HG03457 (cell line): ENCODE measurements at regions not wholly inside any gene's neighbourhood (a gene's known extent, or its start where the extent isn't known, plus 50 kb on each side); places are given as distances from the start of the nearest gene placed in this dataset.

Source experiments
- ATAC-seq: cut with Tn5 transposase; IDR thresholded peaks from one replicate; pipeline ENCODE4 v1.9.1; 2021; ENCODE audit warnings: moderate number of reproducible peaks; ENCODE audit not compliant: unreplicated experiment

DNA sequence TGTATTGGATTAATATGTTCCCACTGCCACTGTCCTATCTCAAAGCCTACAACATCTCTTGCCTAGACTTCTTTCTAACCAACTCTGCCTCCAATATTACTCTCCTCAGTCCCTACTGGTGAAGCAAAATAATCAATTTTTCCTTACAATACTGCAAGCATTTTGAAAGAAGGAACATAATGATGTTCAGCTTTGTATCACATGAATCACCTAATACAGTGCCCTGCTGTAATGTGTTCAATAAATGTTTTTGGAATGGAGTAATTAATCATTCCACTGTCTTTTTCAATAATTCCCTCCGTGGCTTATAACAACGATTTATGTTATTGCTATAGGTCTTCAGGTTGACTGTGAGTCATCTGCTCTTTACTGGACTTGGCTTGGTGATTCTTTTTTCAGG lies 356.4 kb downstream of the TDRD15 start:
- no peak for ATAC-seq

GRCh38 chr2:21484643-21485042 lies 360.9 kb downstream of the TDRD15 start:
- ATAC-seq = no peak

DNA sequence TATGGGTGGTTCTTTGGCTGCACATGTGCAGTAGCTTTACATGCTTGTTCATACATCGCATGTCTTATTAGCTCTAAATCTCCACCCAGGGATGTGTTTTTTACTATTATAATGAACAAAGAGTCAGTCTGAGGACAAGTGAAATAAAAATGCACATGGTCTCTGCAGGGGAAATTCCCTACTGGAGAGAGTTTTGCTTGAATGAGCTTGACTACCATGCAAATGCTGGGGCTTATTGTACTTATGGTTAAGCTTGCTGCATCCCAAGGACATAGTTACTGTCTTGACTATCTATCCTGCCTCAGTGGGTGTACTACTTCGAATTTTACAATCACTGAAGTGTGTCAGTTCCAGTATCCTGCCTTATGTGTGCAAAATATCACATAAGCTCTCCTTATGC lies 362.7 kb downstream of the TDRD15 start:
- no peak for ATAC-seq

DNA sequence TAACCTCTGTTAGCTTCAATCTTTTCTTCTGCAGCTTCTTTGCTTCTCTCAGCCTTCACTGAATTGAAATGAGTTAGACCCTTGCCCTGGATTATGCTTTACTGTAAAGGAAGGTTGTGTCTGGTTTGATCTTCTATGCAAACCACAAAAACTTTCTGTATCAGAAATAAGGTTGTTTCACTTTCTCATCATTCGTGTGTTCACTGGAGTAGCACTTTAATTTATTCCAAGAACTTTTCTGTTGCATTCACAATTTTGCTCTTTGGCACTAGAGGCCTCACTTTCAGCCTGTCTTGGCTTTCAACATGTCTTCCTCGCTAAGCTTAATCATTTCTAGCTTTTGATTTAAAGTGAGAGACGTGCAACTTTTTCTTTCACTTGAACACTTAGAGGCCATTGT lies 365.3 kb downstream of the TDRD15 start:
- no peak for ATAC-seq

- no peak for ATAC-seq
Measured at GRCh38 chr2:21498016-21498415, 374.2 kb downstream of the TDRD15 start.

DNA sequence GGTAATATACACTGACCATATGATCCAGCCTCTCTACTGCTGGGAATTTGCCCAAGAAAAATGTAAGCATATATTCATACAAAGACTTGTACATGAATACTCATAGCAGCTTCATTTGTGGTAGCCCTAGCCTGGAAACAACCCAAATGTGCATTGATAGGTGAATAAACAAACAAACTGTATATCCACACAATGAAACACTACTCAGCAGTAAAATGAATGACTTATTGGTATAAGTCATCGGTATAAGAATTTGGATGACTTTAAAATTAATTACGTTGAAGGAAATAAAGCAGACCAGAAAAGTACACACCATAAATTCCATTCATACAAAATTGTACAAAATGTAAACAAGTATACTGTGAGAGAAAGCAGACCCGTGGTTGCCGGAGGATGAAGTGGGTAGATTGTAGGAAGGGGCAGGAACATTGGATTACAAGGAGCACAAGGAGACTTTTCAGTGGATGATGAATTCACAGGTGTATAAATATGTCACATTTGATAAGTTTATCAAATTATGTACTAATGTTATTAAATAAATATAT lies 376.7 kb downstream of the TDRD15 start:
- ATAC-seq = no peak

- no peak for ATAC-seq
Measured at GRCh38 chr2:21501376-21502027, 377.7 kb downstream of the TDRD15 start.

DNA sequence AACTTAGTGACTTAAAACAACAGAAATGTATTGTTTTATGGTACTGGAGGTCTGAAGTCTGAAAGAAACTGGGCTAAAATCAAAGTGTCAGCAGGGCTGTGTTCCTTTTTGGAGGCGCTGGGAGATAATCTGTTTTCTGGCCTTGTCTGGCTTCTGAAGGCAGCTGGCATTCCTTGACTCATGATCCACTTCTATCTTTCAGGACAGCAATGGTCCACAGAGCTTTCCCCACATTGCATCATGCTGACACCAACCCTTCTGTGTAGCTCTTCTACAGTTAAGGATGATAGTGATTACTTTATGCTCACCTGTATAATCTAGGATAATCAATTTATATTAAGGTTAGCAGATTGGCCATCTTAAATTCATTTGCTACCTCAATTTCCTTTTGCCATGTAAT lies 392.1 kb downstream of the TDRD15 start:
- ATAC-seq = no peak

DNA sequence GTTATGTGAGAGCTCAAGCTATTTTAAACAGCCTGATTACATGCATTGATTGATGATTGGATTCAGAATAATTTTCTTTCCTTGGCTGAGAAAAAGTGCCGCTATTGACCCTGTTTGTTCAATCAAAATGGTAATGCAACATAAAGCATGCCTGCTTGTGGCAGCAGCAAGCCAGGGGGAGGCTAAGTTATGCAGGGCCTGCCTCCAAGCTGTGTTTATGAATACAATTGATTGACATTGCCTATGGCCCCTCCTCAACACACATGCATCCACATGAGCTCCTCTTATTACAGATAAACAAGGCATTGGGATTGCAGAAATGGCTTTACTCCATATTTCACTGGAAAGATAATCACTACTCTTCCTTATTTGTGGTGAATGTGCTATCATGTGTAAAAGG lies 395.6 kb downstream of the TDRD15 start:
- no peak for ATAC-seq

DNA sequence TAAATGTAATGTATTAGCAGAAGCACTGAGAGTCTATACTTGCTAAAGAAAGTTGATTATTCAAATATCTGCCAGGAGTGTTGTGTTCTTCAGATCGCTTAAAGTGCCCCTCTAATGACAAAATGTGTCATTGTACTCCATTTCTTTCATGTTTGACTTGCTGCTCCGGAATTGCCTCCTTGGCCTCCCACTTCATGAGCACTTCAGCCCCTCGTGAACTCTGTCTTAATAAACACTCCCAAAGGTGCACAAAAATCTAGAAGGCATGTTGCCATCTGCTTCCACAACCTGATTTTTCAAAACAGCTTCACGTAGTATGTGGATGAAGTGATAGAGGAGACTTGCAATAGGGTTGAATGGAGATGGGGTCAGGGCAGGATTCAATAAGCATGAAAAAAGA lies 396.1 kb downstream of the TDRD15 start:
- ATAC-seq = no peak

GRCh38 chr2:21535826-21536225 lies 412.1 kb downstream of the TDRD15 start:
- no peak for ATAC-seq

DNA sequence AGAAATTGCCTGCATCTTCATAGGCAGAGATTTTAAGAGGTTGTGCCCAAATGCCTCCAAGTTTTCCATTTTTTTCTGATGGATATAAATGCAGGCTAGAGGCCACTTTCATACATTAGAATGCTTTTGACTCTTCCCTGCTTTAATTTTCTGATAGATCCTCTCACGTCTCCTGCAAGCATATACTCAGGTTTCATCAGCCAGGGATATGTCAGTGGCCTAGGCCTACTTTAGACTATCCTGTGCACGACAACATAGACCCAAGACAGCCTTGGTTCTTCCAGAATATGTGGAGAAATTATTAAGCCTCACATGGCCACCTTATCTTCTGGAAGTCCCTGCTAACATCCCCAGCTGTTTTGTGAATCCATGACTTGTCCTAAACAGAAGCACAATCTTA lies 415.9 kb downstream of the TDRD15 start:
- no peak for ATAC-seq

- no peak for ATAC-seq
Measured at GRCh38 chr2:21543630-21544029, 419.9 kb downstream of the TDRD15 start.

GRCh38 chr2:21544392-21544791 lies 420.6 kb downstream of the TDRD15 start:
- ATAC-seq = no peak

GRCh38 chr2:21552981-21553380 lies 429.2 kb downstream of the TDRD15 start:
- no peak for ATAC-seq

- ATAC-seq = no peak
Measured at GRCh38 chr2:21559351-21559750, 435.6 kb downstream of the TDRD15 start.

GRCh38 chr2:21561965-21562364 lies 438.2 kb downstream of the TDRD15 start:
- no peak for ATAC-seq

DNA sequence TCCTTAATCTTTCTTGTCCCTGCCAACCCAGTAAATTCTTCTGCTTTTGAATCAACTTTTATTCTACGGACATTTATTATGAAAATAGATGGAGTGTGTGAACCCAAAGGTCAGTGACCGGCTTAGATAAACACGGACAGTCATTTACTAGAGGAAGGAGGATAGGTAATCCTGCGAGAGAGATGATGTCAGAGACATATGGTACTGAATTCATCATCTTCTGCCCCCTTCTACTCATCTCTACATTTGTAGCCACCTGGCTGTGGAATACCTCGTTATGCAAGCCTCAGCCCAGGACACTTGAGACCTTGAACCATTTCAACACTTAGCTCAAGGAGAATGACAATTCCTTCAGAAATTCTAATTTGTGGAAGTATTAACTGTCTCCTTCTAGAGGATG lies 443.6 kb downstream of the TDRD15 start:
- ATAC-seq = no peak

DNA sequence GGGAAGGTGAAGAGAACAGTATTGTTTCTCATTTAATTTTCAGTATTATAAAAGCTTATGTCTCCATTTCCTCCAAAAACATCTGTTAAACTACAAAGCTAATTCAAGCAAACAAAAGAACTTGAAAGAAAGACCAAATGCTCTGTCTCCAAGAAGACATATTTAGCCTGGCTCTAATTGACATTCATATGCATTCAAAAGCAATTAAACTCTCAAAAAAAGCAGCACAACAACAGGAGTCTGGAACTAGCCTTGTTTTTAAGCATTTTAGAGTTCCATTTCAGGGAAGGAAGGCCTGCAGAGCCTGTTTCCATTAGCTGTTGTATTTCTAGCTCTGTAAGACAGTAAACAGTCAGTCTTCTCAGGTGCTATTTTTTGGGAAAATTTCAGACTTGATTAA lies 447.9 kb downstream of the TDRD15 start:
- no peak for ATAC-seq

DNA sequence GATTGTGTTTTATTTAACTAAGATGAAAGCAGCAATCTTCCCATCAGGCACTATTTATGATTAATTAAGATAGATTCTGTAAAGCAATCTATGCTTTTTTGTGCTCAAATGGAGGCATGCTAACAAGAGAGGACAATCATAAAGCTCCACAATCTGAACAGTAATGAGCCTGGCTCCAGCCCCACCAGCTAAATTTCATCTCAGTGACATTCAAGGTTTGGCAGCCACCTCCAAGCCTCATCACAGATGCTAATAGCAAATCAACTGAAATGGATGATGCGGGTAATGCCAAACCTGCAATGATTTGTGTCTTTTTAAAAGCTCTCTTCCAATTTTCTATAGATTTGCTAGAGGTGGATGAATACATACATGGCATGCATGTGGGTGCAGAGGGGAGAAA lies 456.6 kb downstream of the TDRD15 start:
- ATAC-seq = no peak

- ATAC-seq = no peak
Measured at GRCh38 chr2:21585881-21586280, 462.1 kb downstream of the TDRD15 start.

GRCh38 chr2:21590026-21590690 lies 466.4 kb downstream of the TDRD15 start:
- no peak for ATAC-seq

DNA sequence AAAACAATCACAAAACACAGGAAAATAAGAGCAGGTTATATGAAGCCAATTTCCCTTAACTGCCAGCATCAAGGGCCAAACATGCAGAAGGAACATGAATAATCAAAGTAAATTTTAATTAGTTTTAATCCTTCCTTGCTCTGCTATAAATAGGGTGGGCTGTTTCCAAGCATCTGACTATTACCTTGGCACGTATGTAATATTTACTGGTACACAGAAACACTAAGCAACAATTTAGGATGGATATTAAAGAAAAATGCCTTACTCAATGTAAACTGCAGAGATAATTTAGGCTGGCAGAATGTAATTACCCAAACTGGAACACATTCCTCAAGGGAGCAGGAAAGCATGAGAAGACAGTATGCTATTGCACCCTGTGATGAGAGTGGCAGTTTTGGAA lies 468.2 kb downstream of the TDRD15 start:
- ATAC-seq = no peak
